HepG2 (cell line): ENCODE measurements at regions not wholly inside any gene's neighbourhood (a gene's known extent, or its start where the extent isn't known, plus 50 kb on each side); places are given as distances from the start of the nearest gene placed in this dataset.
A peak's percentile ranks its signal among the peaks of the same experiment; 100 is the strongest.

Experiments
- AHR ChIP-seq: IDR thresholded peaks from 2 replicates; pipeline ENCODE4 v1.6.1; 2018; ENCODE audit warnings: missing genetic modification reagents, missing compliant biosample characterization
- KDM5A ChIP-seq: fragments of 200-600 bp; sonication (generic); IDR thresholded peaks from 2 replicates; pipeline ENCODE4 v1.7.0; 2018; ENCODE audit warnings: antibody characterized with exemption, mild to moderate bottlenecking, low read length, borderline replicate concordance
- NCOA1 ChIP-seq: sonication (generic); formaldehyde crosslinking; IDR thresholded peaks from 2 replicates; pipeline ENCODE4 v1.9.0; 2021; ENCODE audit warnings: missing genetic modification reagents
- PHF21A ChIP-seq: sonication (generic); formaldehyde crosslinking; IDR thresholded peaks from 2 replicates; pipeline ENCODE4 v1.5.0; 2020; ENCODE audit warnings: mild to moderate bottlenecking, missing genetic modification reagents
- POLR2A ChIP-seq, 2 experiments: IDR thresholded peaks; 2 replicates each; pipeline ENCODE4 v1.6.1; 2011; ENCODE audit warnings: low read depth in 2 of 2, low read length in 2 of 2, mild to moderate bottlenecking in 1 of 2, moderate library complexity in 1 of 2; ENCODE audit not compliant: insufficient read depth in 1 of 2
- SETDB1 ChIP-seq: sonication (generic); formaldehyde crosslinking; IDR thresholded peaks from 2 replicates; pipeline ENCODE4 v1.5.1; 2020; ENCODE audit warnings: missing genetic modification reagents, mild to moderate bottlenecking, borderline replicate concordance
- SMAD1 ChIP-seq: sonication (generic); formaldehyde crosslinking; IDR thresholded peaks from 2 replicates; pipeline ENCODE4 v1.4.0; 2020; ENCODE audit warnings: missing genetic modification reagents, low read depth, mild to moderate bottlenecking, borderline replicate concordance
- ZNF326 ChIP-seq: sonication (generic); formaldehyde crosslinking; IDR thresholded peaks from 2 replicates; pipeline ENCODE4 v1.4.0; 2020; ENCODE audit warnings: missing genetic modification reagents, borderline replicate concordance
- ZNF337 ChIP-seq: sonication (generic); formaldehyde crosslinking; IDR thresholded peaks from 2 replicates; pipeline ENCODE4 v1.5.1; 2020; ENCODE audit warnings: missing genetic modification reagents, low read depth, mild to moderate bottlenecking, borderline replicate concordance
- ZNF850 ChIP-seq: sonication (generic); formaldehyde crosslinking; conservative IDR thresholded peaks from 2 replicates; pipeline ENCODE4 v1.9.0; 2021; ENCODE audit warnings: mild to moderate bottlenecking, missing genetic modification reagents
- TF ChIP-seq, protein P1 (sequence below): sonication (generic); formaldehyde crosslinking; IDR thresholded peaks from 2 replicates; pipeline ENCODE4 v1.4.0; 2020; ENCODE audit warnings: missing genetic modification reagents, borderline replicate concordance
- TF ChIP-seq, protein P2 (sequence below): sonication (generic); formaldehyde crosslinking; IDR thresholded peaks from 2 replicates; pipeline ENCODE4 v1.5.0; 2020; ENCODE audit warnings: missing genetic modification reagents
- TF ChIP-seq, protein P3 (sequence below): sonication (generic); formaldehyde crosslinking; IDR thresholded peaks from 2 replicates; pipeline ENCODE4 v1.4.0; 2020; ENCODE audit warnings: missing genetic modification reagents
- TF ChIP-seq, protein P4 (sequence below): sonication (generic); formaldehyde crosslinking; IDR thresholded peaks from 2 replicates; pipeline ENCODE4 v1.9.0; 2021; ENCODE audit warnings: missing genetic modification reagents, mild to moderate bottlenecking, borderline replicate concordance
- TF ChIP-seq, protein P5 (sequence below): sonication (generic); formaldehyde crosslinking; conservative IDR thresholded peaks from 2 replicates; pipeline ENCODE4 v1.8.0; 2022; ENCODE audit warnings: missing genetic modification reagents
- TF ChIP-seq, protein P6 (sequence below): sonication (generic); formaldehyde crosslinking; IDR thresholded peaks from 2 replicates; pipeline ENCODE4 v1.4.0; 2020; ENCODE audit warnings: missing genetic modification reagents

DNA sequence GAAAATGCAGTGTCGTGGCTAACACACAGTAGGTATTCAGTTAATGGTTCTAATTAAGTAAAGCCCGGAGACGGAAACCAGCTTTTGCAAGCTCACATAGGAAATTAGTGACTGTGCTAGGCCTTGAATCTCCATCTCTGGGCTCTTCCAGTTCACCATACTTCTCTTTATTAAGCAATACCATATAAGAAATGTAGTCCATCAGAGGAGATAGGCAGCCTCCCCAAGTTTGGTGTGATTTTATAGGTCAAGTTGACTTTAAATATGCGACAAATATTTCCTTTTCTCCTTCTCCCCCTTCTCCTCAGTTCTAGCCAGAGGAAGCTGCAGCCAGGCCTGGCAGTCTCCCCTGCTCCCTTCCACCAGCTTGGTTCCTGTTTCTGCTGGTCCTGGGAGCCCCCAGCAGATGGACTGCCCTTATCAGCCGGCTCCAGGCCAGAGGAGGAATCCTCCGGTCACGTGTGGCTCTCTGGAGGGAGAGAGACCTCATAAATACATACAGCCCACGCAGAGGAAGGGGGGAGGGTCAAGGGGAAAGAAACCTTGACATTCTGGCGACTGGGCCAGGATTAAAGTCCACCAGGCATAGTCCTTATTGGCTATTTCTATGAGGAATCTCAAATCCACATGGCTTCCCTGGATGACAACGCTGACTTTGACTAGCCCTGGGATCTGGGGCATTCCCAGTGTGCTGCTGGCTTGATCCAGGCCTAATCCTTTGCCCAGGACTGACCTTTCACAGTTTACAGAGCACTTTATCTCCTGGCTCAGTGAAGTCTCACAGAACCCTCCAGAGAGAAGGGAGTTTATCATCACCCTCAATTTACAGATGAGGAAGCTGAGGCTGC, 115.1 kb upstream of the JUN start (continued):
- TF ChIP-seq, protein P1, sequence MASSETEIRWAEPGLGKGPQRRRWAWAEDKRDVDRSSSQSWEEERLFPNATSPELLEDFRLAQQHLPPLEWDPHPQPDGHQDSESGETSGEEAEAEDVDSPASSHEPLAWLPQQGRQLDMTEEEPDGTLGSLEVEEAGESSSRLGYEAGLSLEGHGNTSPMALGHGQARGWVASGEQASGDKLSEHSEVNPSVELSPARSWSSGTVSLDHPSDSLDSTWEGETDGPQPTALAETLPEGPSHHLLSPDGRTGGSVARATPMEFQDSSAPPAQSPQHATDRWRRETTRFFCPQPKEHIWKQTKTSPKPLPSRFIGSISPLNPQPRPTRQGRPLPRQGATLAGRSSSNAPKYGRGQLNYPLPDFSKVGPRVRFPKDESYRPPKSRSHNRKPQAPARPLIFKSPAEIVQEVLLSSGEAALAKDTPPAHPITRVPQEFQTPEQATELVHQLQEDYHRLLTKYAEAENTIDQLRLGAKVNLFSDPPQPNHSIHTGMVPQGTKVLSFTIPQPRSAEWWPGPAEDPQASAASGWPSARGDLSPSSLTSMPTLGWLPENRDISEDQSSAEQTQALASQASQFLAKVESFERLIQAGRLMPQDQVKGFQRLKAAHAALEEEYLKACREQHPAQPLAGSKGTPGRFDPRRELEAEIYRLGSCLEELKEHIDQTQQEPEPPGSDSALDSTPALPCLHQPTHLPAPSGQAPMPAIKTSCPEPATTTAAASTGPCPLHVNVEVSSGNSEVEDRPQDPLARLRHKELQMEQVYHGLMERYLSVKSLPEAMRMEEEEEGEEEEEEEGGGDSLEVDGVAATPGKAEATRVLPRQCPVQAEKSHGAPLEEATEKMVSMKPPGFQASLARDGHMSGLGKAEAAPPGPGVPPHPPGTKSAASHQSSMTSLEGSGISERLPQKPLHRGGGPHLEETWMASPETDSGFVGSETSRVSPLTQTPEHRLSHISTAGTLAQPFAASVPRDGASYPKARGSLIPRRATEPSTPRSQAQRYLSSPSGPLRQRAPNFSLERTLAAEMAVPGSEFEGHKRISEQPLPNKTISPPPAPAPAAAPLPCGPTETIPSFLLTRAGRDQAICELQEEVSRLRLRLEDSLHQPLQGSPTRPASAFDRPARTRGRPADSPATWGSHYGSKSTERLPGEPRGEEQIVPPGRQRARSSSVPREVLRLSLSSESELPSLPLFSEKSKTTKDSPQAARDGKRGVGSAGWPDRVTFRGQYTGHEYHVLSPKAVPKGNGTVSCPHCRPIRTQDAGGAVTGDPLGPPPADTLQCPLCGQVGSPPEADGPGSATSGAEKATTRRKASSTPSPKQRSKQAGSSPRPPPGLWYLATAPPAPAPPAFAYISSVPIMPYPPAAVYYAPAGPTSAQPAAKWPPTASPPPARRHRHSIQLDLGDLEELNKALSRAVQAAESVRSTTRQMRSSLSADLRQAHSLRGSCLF: no peak
- TF ChIP-seq ZNF850: no peak
- TF ChIP-seq SMAD1 (CRISPR knock-in tag): no peak
- TF ChIP-seq, protein P2, sequence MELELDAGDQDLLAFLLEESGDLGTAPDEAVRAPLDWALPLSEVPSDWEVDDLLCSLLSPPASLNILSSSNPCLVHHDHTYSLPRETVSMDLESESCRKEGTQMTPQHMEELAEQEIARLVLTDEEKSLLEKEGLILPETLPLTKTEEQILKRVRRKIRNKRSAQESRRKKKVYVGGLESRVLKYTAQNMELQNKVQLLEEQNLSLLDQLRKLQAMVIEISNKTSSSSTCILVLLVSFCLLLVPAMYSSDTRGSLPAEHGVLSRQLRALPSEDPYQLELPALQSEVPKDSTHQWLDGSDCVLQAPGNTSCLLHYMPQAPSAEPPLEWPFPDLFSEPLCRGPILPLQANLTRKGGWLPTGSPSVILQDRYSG (CRISPR knock-in tag): no peak
- no peak for TF ChIP-seq AHR (CRISPR knock-in tag)
- TF ChIP-seq, protein P3, sequence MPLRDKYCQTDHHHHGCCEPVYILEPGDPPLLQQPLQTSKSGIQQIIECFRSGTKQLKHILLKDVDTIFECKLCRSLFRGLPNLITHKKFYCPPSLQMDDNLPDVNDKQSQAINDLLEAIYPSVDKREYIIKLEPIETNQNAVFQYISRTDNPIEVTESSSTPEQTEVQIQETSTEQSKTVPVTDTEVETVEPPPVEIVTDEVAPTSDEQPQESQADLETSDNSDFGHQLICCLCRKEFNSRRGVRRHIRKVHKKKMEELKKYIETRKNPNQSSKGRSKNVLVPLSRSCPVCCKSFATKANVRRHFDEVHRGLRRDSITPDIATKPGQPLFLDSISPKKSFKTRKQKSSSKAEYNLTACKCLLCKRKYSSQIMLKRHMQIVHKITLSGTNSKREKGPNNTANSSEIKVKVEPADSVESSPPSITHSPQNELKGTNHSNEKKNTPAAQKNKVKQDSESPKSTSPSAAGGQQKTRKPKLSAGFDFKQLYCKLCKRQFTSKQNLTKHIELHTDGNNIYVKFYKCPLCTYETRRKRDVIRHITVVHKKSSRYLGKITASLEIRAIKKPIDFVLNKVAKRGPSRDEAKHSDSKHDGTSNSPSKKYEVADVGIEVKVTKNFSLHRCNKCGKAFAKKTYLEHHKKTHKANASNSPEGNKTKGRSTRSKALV (CRISPR knock-in tag): 0 out of 2 replicates have a peak, but pooled peaks have one; percentile 31
- TF ChIP-seq, protein P4, sequence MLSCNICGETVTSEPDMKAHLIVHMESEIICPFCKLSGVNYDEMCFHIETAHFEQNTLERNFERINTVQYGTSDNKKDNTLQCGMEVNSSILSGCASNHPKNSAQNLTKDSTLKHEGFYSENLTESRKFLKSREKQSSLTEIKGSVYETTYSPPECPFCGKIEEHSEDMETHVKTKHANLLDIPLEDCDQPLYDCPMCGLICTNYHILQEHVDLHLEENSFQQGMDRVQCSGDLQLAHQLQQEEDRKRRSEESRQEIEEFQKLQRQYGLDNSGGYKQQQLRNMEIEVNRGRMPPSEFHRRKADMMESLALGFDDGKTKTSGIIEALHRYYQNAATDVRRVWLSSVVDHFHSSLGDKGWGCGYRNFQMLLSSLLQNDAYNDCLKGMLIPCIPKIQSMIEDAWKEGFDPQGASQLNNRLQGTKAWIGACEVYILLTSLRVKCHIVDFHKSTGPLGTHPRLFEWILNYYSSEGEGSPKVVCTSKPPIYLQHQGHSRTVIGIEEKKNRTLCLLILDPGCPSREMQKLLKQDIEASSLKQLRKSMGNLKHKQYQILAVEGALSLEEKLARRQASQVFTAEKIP (CRISPR knock-in tag): no peak
- TF ChIP-seq PHF21A: peak; percentile 98
- TF ChIP-seq, protein P5, sequence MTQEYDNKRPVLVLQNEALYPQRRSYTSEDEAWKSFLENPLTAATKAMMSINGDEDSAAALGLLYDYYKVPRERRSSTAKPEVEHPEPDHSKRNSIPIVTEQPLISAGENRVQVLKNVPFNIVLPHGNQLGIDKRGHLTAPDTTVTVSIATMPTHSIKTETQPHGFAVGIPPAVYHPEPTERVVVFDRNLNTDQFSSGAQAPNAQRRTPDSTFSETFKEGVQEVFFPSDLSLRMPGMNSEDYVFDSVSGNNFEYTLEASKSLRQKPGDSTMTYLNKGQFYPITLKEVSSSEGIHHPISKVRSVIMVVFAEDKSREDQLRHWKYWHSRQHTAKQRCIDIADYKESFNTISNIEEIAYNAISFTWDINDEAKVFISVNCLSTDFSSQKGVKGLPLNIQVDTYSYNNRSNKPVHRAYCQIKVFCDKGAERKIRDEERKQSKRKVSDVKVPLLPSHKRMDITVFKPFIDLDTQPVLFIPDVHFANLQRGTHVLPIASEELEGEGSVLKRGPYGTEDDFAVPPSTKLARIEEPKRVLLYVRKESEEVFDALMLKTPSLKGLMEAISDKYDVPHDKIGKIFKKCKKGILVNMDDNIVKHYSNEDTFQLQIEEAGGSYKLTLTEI: no peak
- TF ChIP-seq, protein P6, sequence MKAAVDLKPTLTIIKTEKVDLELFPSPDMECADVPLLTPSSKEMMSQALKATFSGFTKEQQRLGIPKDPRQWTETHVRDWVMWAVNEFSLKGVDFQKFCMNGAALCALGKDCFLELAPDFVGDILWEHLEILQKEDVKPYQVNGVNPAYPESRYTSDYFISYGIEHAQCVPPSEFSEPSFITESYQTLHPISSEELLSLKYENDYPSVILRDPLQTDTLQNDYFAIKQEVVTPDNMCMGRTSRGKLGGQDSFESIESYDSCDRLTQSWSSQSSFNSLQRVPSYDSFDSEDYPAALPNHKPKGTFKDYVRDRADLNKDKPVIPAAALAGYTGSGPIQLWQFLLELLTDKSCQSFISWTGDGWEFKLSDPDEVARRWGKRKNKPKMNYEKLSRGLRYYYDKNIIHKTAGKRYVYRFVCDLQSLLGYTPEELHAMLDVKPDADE (CRISPR knock-in tag): no peak
- TF ChIP-seq ZNF337 (CRISPR knock-in tag): no peak
- TF ChIP-seq SETDB1: no peak
- no peak for TF ChIP-seq NCOA1 (CRISPR knock-in tag)
- TF ChIP-seq POLR2A (IDR thresholded peaks at IDR 0.05; ENCODE audit: insufficient read depth in 1 of 2, low read depth in 2 of 2, low read length in 2 of 2): peak in 1 of 2 experiments; percentile 37; a peak in 1 of 4 replicates
- no peak for TF ChIP-seq KDM5A
- TF ChIP-seq ZNF326: no peak
